HG02885 (cell line): ENCODE measurements at regions not wholly inside any gene's neighbourhood (a gene's known extent, or its start where the extent isn't known, plus 50 kb on each side); places are given as distances from the start of the nearest gene placed in this dataset.
A peak's percentile ranks its signal among the peaks of the same experiment; 100 is the strongest.

Experiments
- ATAC-seq: cut with Tn5 transposase; IDR thresholded peaks from one replicate; pipeline ENCODE4 v1.9.1; 2021; ENCODE audit warnings: mild to moderate bottlenecking; ENCODE audit not compliant: unreplicated experiment, poor library complexity

DNA sequence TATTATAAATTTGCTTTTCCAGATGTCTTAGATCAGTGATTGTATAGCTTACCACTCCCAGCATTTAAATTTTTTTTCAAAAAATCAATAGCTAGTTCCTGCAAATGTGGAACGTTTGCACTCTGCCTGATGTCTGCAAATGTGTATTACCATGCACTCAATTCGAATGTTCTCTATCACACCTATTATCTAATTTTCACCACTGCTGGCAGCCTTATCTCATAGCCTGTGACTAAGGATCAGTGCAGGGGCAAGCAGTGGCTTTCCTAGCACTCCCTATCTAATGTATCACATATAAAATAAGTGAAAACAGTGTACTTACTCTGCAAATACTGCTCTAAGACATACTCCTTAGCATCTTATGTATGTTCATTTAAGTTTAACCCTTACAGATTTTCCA lies 196.3 kb upstream of the PLSCR5 start:
- ATAC-seq = no peak

DNA sequence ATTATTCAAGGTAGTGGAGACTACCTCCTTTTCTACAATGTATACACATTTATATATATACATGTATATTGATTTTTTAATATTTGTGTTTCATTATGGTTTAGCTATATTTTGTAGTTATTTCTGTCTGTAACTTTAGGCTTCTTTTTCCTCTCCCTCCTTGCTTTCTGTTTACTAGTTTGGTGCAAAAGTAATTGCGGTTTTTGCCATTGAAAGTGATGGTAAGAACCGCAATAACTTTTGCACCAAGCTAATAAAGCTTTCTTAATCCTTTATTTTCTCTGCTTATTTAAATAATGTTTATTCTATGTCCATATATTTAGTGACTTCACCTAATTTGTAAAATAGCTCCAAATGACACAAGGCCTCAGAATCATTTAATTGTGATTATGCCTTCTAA lies 195.3 kb upstream of the PLSCR5 start:
- ATAC-seq = no peak

DNA sequence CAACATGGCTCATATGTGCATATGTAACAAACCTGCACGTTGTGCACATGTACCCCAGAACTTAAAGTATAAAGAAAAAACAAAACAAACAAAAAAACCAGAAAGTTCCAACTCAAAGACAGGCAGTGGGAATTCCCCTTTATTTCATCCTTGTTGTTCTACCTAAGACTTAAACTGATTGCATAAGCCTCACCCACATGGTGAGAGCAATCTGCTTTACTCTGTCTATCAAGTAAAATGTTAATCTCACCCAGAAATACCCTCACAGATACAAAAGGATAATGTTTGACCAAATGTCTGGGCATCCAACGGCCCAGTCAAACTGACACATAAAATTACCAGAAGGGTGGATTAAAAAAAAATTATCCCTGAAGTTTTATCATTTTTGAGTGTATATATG lies 190.9 kb upstream of the PLSCR5 start:
- ATAC-seq = no peak

DNA sequence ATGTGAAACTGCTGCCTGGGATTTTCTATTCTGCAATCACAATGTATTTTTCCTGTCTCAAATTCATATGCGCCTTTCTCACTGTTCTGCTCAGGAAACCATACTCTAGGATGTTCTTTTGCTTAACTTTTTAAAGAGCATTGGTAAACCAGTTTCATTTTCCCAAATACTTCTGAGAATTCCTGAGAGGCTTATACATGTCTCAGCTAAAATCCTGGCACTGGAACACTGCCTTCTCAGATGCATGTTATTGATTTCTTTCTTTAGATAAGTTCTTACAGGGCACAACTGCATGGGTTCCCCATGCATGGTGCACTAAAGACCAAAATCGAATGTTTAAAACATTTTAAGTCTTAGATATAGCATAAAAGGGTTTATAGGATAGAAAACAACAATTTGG lies 178.3 kb upstream of the PLSCR5 start:
- no peak for ATAC-seq

DNA sequence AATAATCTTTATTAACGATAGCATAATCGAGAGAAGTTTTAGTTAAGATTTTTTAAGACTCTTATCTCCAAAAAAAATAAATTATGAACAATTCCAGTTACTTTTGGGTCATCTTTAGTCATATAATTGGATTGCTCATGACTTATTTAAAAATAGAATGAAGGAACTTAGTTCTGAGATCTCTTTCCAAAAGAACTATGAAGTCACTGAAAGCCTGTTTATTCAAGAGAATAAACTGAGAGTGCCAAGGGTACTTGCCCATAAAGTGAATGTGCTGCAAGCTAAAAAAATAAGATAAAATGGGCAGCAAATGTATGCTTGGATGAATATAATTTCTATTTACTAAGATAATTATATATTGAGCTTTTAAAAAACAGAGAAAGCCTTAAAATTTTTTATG lies 176.5 kb upstream of the PLSCR5 start:
- ATAC-seq = no peak

DNA sequence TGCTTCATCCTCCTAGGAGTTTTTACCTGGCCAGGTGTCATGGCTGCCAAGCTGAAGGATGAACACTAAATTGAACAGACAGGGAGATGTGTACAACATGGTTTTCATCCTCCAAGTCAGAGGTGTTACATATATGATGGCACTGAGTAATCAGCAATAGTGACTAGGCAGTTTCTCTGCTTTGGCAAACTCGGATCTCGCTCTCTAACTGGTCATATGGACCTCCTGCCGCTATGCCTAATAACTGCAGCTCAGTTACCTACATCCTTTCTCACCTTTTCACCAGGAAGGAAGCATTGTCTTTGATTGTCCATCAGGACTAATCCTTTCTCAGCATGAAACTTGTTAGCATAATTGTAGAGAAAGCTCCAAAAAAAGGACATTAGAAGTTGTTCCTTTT lies 175.9 kb upstream of the PLSCR5 start:
- ATAC-seq = no peak

DNA sequence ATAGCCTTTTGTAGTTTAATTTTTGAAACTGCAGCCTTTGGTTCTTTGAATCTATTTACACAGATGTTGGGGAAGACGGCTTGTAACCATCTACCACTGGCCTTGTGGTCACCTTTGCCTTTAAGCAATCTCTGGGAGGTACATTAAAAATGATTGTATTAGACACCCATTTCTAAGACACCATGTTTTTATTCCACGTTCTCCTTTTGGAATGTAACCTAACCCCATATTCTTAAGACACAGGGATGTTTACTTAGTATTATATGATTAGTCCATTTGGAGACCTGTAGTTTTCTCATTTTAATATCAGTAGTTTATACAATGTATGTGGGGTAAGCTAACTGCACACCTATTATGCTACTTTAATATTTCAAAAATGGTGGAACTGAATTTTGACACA lies 175.1 kb upstream of the PLSCR5 start:
- ATAC-seq = no peak

DNA sequence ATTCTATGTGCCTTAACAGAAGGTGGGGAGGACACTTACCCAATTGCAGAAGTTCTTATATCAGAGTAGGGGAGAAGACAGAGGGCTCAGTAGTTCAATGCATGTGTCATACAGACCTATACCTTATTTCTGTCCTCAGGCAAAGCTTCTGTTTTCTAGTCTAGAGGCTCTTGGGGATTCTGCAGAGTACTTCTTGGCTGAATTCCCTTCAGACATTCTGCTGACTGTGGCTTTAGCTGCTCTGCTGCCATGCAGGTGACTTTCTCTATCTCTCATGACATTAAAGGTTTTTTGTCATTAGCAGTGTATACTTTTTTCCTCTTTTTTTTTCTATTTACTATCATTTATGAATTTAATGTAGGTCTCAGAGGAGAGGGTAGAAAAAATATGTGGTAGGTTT lies 172.8 kb upstream of the PLSCR5 start:
- ATAC-seq = no peak

DNA sequence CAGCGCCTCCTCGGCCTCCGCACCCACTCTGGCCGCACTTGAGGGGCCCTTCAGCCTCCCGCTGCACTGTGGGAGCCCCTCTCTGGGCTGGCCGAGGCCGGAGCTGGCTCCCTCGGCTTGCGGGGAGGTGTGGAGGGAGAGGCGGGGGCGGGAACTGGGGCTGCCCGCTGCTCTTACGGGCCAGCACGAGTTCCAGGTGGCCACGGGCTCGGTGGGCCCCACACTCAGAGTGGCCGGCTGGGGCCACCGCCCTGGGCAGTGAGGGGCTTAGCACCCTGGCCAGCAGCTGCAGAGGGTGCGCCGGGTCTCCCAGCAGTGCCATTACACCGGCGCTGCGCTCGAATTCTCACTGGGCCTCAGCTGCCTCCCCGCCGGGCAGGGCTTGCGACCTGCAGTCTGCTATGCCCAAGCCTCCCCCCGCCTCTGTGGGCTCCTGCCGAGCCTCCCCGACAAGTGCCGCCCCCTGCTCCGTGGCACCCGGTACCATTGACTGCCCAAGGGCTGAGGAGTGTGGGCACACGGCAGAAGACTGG lies 167.1 kb upstream of the PLSCR5 start:
- ATAC-seq = no peak

DNA sequence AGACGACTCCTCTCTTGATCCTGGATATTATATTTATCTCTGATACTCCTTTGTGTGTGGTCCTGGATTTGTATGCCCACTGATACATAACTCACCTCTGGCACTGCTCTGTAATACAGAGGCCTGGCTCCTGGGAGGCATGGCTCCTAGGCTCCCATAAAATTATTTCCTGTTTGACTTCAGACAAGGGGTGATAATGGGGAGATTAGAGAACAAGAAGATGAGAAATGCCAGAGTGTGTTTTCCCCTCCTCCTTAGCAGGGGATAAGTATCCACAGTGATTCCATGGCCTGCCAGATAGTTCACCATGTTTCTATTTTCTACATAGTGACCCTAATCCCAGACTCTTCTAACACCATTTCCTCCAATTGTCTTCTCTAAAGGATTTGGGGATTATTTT lies 165.7 kb upstream of the PLSCR5 start:
- no peak for ATAC-seq

DNA sequence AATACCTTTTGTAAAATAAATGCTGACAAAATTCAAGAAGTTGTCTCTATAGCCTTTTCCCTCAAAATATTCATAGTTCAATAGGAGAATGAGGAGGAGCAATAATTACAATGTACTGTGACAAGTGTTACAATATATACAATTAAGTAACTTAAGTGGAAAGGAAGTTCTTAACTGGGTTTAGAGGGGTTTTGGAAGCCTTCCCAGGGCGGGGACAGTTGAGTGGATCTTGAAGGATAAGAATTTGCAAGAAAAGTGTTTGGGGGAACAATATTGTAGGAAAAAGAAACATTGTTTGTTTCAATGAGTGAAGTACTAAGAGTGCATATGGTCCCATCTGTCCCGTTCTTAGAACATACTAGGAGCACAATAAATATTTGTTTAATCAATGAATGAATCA lies 165.2 kb upstream of the PLSCR5 start:
- ATAC-seq = no peak

DNA sequence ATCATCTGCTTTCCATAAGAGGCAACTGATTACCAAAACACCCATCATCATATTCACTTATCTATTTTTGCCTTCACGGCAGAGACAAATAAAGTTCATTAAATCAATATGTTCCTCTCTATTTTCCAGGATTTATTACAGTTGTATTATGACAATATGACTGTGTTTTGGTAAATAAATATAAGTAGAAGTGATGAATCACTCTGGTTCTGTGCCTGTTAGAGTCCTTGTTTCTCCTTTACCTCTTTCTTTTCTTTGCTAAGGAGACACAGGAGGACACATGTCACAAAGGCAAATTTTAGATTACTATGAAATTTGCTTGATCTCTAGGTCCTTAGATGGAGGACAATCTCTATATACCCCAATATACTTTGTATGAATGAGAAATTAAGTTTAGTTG lies 152.6 kb upstream of the PLSCR5 start:
- ATAC-seq = no peak

DNA sequence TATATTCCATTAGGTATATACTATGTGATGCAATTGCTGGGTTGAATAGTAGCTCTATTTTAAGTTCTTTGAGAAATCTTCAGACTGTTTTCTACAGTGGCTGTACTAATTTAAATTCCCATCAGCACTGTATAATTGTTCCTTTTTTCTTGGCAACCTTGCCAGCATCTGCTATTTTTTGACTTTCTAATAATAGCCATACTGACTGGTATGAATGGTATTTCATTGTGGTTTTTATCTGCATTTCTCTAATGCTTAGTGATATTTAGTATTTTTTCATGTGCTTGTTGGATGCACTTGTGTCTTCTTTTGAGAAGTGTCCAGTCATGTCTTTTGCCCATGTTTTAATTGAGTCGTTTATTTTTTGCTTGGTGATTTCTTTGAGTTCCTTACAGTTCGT lies 145.1 kb upstream of the PLSCR5 start:
- ATAC-seq = no peak

DNA sequence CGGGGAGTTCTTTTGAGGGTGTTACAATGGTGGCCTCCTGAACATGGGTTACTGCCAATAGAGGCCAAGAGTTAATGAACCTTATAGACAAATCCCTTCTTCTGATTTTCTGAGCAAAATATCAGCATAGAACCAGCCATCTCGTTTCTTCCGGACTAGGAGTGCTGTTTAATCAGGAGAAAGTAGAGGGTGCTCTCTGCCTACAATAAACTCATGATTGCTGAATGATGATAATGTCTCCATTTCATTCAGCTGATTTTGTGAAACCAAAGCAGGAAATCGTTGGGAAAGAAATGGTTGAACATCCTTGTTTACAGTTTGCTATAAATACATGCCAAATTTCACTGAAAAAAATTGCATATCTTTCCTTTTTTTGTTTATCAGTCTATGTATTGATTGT lies 142.8 kb upstream of the PLSCR5 start:
- no peak for ATAC-seq

DNA sequence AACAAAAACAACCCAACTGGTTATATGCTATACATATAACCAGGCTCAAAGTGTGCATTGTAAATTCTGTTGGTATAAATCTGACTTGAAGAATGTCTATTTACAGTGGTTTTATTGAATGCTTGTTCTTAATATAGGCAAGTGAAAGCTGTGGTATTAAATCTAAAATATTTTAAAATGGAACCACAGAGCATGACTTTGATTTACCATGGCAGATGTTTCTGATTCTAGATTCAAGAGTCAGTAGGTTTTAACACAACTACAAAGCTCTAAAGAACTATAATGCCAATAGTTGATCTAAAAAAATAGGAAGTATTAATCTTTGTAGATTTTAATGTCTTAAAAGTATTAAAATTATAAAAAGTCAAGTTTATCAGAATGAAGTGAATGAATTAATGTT lies 141.9 kb upstream of the PLSCR5 start:
- no peak for ATAC-seq

DNA sequence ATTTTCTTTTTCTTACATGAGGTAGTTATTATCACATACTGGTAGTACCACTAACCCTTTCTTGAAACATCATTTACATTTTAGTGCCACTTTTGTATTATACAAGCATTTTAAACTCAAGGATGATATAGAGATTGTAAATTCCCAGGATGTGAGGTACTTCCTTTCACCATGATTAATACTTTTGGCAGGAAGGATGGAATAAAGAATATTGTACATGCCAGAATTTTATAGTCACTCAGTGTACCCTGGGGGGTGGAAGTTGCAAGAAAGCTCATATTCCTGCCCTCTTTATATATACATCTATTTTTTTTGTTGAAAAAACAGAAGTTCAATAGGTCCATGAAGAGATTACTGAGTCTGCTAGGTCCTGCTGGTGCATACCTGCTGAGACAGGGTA lies 141.0 kb upstream of the PLSCR5 start:
- no peak for ATAC-seq

DNA sequence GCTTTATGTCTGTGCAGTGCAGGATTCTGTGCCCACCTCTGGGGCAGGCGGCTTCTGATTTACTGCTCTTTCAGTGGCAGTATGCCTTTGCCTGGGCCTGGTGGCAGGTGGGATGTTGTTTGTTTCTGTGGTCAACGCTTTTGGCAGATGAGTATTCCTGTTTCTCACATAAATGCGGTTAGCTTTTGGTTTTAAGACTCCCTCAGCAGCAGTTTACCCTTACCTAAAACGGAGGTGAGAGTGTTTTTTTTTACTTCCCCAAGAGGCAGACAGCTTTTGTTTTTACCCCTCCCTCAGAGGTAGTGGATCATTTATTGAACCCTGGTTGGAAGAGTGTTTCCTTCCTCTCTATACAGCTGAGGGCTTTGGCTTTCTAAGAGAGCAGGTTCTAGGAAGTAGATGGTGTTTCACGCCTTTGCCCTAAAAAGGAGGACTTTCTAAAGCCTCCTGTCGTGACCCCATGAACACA lies 134.1 kb upstream of the PLSCR5 start:
- peak; percentile 61 for ATAC-seq

DNA sequence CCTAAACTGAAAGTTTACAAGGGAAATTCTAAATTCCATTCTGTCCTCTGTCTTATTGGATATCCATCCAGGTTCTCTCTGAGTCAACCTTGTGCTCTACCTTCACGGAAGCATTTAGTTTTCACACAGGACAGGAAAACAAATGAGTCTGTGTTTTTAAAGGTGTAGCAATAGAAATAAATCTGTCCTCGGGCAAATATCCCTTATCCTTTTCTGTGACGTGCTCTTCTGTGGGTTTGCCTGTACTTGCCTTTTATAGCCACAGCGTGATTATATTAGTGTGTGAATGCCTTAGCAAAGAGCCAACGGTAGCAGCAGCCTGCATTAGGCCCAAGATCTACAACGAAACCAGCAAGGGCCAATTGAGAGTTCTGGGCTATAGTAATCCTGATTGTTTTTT lies 127.2 kb upstream of the PLSCR5 start:
- no peak for ATAC-seq

DNA sequence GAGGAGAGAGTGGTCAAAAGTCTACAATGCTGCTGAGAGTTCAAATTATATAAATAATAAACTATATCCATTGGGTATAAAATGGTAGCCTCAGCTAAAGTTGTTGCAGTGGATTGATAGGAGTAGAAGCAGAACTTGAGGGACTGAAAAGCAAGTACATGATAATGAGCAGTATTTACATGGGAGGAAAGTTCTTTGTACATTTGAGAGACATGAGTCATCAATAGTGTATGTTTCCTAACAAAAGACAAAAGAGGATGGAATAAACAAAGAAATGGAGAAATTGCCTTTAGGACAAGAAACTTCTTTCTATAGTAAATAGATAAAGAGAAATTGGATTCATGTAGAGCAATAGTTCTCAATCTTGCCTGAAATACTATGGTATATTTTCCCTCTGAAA lies 110.0 kb upstream of the PLSCR5 start:
- ATAC-seq = no peak

DNA sequence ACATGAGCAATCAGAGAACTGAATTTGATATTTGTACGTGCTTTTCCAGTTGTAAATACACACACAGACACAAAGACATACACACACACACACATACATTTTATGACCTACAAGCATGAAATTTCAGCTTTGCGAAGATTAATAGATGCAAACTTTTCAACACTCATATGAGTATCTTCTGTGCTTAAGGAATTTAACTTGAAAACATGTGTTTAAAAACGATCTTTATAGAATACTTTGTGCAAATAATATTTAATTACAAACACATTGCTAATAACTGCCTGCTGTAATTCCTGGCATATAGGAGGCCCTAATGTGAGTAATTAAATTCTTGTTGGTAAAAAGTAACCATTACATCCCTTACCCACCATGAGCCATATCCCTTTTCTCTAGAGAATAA lies 107.7 kb upstream of the PLSCR5 start:
- no peak for ATAC-seq

DNA sequence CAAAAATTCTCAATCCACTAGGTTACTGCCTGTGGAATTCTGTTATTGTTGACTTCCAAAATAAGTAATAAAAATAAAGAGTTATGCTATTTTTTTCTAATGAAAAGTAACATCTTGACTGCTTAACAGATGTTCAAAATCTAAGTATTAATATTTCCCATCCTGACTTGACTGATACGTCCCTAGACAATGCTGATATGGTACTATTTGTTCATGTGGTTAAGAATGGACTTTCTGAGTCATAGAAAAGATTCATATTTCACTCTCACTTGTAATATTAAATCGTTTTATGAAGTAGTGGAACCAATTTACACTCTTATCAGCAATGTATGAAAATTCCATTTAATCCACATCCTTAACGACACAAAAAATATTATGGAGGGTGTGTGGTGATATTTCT lies 104.8 kb upstream of the PLSCR5 start:
- no peak for ATAC-seq

DNA sequence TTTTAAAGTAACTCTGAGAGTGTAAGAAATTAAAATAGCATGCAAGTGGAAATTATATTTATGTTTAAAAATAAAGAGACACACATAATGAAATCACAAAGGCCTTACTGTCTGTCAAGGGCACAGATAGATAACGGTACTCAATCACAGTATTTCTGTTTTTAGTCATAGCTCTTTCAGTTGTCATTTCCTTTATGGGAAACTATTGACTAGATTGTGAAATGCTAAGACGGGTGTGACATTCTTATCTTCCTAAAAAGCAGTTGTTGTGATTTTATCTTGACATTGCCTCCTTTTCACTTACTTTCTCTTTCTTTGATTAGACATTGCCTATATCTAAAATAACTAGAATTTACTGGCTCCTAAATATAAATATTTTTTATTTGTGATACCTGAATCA lies 100.1 kb upstream of the PLSCR5 start:
- peak; percentile 84 for ATAC-seq

DNA sequence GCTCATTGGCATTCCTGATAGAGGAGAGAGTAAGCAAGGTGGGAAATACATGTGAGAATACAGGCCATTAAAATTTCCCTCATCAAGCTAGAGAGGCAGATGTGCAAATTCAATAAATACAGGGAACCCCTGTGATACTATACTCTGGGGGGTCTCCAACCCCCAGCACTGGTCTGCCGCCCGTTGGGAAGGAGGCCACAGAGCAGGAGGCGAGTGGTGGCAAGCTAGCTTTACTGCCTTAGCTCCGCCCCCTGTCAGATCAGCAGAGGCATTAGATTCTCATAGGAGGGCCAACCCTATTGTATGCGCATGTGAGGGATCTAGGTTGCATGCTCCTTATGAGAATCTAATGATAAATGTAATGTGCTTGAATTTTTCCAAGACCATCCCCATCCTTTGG lies 97.1 kb upstream of the PLSCR5 start:
- ATAC-seq = no peak
